ENCODE measurements at regions not wholly inside any gene's neighbourhood (a gene's known extent, or its start where the extent isn't known, plus 50 kb on each side); places are given as distances from the start of the nearest gene placed in this dataset.

DNA sequence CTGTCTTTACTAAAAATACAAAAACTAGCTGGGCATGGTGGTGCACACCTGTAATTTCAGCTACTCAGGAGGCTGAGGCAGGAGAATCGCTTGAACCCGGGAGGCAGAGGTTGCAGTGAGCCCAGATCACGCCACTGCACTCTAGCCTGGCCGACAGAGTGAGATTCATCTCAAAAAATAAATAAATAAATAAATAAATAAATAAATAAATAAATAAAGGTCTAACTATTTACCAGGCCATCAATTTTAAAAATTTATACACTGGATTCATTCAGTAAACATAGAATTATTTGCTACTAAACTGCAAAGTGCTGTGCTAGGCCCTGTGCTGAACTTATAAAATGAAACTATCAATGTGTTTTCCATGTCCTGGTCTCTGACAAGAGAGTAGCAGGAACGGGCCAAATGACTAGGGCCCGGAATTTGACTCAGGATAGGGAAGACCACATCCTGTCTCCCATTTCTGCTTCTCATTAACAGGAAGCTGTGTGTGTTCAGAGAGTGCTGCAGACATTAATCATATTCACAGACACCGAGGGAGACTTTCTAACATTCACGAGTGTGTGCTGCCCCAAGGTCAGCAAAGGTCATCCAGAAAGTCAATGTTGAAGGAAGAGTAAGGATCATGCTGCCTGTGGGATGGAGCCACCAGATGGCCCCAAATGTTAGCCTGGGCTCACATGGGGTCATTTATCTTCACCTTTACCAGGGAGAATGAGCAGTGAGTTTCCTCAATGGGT lies 95.8 kb downstream of the SPP2 start:
- peak; percentile 39 for DNase-seq

DNA sequence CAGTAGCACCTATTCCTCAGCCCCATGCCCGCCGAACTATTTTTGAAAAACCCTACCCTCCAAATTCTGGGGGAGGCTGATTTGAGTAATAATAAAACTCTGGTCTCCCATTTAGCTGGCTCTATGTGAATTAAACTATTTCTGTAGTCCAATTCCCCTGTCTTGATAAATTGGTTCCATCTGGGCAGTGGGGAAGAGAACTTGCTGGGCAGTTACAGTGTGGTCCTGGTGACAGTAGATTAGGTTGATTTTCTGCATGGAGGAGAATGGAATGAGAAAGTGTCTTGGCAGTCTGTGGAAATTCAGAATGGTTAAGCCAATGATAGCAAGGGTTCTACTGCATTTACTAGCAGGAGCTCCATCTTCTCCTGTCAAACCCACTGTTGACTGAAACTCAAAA lies 95.0 kb downstream of the SPP2 start:
- DNase-seq: no peak

DNA sequence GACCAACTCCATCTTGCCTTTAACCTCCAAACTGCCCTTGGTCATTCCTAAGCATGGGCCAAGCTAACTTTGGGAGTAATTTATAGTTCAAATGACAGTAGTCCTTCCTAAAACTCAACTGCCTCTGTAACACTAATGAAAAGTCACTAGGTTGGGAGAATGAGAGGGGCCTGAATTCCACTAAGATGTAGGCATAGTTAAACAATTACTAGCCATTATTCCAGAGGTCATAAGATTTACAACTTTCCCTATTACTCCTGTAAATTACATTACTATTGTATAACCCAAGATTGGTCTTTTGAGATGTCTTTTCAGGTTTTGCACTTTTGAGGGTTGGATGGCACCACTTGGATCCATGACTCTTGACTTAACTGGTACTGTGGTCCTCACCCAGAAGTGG lies 94.6 kb downstream of the SPP2 start:
- DNase-seq: no peak

DNA sequence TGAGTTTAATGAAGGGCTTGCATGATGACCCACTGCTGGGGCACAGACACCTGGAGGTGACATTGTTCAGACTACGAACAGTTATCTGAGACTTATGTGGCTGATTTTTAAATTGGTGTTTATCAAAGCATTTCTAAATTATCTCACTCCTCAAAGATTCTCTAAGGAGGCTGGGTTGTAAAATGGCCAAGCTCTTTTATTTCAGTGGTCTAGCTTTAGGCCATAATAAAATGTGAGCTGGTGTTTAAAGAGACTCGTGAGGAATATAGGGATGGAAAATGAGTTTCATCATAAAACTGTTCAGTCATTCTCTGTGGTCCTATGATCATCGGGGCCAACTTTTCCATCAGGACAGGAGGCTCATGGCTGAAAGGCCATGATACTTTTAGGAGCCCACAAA lies 93.4 kb downstream of the SPP2 start:
- DNase-seq: no peak

DNA sequence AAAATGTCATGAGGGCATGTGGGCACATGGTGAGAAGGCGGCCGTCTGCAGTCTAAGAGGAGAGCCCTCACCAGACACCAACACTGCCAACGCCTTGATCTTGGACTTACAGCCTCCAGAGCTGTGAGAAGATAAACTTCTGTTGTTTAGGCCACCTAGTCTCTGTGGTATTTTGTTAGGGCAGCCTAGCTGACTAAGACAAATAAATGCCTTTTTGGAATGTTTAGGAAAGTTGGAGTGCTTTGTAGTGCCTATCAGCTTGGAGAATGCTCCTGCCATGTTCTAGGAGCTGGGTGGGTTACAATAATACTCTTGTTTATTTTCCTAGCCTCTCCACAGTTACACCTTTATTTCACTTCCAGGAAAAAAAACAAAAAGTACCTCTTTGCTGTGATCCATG lies 92.0 kb downstream of the SPP2 start:
- DNase-seq: no peak

DNA sequence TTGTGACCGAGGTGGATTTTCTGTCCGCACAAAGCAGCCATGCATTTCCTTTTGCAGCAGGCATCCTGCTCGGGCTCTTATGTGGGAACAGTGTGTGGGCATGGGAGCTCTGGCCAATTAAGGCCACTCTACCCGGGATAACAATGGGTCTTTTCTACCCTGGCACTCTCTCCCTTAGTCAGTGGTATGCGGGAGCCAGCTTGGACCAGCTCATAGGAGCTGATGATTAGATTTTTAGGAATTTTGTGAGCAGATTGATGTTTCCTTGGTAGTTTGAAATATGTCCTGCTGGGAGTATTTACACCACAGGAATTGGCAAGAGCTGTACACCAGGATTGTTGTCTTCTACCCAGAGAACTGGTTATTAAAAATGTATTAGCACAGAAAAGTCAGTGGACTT lies 89.3 kb downstream of the SPP2 start:
- DNase-seq: no peak

DNA sequence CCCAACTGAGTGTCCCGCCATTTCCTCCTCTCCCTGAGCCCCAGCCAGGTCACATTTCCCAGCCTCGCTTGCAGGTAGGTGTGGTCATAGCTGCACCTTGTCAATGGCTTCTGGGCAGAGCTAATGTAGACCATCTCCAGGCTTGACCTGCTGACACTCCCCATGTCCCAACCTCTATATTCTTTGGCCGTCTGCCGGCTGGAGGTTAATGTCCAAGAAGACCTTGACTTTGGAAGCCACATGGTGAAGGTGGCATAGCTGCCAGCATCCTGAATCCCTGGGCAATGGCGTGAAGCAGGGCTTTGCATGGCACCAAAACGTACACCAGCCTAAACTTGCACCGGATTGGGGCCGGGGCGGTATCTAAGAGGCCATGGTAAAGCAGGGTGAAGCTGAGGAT lies 88.3 kb downstream of the SPP2 start:
- no peak for DNase-seq

DNA sequence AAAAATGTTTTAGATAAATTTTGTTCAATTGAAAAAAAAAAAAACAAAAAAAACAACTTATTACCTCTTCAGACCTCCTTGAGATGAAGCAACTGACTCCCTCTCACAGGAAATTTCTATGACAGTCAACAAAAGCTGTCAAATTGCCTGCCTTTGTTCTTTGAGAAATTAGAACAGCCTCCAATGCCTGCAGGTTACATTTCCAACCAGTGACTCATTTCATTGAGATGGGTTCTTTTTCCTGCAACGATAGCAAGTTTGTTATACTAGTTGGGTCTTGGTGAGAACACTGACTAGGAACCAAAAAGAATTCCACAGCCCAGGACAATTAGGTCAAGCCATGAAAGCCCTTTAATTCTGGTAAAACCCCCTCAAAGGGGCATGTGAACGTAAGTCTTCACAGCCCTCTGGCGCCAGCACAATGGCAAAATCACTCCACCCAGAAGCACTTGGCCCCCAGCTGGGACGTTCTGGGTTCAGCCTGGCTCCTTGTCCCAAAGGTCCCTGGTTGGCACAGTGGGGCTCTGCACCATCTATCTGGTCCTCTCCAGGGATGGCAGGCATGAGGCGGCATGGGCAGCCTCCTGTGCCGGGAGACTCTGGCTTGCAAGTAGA lies 87.0 kb downstream of the SPP2 start:
- peak; percentile 18 for DNase-seq

DNA sequence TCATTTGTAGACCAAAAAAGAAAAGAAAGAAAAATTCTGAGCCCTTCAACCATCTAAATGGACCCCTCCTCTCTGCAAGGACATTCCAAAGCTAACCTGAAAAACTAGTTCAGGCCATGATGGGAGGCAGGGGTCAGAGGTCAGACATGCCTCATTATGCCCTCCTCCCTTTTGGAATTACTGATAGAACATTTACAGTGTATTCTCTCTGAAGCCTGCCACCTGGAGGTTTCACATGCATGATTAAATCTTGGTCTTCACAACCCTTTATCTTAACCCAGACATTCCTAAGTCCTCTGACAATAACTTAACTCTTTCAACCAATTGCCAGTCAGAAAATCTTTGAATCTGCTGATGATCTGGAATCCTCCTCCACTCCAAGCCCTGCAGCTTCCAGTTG lies 86.0 kb downstream of the SPP2 start:
- DNase-seq: no peak

DNA sequence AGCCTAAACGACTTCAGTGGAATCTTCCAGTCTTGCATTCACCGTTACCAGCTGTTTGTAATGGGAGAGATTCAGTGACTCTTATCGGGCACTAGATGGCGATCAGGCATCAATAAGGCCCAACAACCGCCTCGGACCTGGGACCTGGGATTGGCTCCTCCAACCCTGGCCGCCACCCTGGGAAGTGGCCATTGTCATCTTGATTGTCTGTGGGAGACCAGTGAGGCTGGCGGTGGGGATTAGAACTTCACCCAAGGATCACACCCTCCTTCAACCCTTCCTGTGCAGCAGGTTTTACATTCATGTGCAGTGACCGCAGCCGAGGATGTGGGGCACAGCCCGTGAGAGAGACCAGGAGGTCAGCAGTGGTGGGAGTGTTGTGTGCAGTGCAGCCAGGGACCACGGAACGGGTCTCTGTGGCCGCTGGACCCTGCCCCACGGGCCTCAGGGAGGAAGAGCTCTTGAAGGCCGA lies 85.3 kb downstream of the SPP2 start:
- peak; percentile 64 for DNase-seq

DNA sequence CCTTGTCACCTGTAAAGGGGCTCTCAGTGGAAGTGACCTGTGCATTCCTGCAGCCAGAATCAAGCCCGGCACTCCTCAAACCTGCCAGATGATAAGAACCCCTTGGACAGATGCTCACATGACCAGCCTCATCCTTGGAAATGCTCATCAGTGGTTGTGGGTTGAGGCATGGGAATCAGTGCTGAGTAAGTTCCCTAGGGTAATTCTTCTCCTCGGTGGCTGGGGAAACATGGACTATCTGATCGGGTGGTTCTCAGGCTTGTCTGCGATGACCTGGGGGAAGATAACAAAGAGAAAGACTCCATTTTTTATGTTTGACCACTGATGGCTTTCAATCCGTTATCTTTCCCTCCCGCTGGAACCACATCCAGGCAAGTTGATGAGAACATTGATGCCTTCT lies 84.0 kb downstream of the SPP2 start:
- no peak for DNase-seq

DNA sequence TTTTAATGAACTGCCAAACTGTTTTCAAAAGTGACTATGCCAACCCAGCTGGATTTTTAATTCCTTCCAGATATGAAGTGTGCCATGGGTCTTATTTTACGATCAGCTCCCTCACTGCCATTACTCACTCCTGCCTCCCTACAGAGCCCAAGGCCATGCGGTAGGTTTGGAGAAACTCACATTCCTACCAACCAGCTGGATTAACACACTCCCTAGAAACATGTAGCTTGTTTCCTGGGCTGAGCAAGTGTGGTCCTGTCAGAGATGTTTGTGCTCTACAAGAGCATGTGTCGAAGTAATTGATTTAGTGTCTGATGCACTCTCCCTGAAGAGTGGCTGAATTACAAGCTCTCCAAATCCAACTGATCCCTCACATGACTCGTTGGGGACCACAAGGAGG lies 82.5 kb downstream of the SPP2 start:
- DNase-seq: no peak

DNA sequence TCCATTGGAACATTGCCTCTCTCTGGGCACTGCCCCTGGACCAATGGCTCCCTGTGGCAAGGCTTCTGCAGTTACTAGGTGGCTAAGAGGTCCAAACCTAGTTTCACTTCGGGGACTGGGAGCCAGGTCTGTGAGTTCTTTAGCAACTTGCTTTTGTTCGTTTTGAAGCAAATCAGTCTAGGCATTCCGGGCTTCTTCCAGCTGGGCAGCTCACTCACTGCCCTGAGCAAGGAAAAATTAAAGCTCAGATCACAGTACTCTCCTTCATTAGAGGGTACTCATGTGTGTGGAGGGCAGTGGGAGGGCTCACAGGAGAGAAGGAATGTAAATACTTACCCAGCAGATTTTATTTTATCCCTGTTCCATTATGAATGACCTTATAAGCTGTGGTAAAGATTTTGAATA lies 80.3 kb downstream of the SPP2 start:
- DNase-seq: no peak

DNA sequence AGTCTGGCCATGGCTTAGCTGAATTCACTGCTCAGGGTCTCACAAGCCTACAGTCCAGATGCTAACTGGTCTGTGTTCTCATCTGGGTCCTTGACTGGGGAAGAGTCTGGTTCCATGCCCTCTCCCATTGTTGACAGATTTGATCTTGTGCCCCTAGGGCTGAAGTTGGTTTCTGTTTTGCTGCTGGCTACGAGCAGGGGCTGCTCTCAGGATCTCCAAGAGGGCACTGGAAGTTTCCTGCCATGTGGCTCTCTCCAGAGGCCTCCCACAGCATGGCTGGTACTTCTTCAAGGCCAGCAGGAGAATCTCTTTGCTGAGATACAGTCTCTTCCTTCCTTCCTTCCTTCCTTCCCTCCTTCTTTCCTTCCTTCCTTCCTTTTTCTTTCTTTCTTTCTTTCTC lies 78.1 kb downstream of the SPP2 start:
- no peak for DNase-seq
